ENCODE measurements at regions not wholly inside any gene's neighbourhood (a gene's known extent, or its start where the extent isn't known, plus 50 kb on each side); places are given as distances from the start of the nearest gene placed in this dataset.

DNA sequence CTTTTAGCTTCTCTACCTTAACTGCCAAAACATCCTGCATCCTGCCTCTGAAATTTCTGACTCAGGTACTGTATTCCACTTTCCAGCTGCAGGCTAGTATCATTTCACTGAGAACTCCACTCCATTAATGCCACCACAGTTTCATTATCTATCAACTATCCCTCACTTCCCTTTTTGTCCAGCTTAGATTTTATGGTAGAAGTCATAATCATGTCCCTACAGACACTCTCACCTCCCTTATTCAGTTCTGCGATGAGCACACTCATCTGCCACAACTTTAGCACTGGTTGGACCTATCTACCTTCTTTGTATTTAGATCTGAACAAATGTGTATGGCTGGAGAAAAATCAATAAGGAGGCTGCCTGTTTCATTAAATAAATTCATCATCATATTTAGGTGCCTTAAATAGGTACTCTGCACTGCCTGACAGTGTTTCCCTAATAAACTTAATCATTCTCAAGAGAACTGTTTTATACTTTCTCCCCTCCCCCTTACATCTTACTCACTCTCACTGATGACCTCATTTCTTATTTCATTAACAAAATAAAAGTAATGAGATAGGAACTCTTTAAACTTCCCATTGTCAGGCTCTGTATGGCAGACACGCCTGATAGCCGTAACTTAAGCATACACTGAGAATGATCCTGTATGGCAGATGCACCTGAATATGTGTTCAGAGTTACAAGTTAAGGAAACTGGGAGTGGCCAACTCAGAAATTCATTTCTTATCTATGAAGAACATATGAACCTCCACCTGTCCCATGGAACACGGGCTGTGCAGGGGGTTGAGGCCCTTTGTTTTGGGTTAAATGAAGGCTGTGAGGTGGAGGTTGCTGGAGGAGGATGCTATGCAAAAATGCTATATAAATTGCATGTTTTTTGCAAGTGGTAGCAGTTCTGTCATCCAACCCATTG lies 95.3 kb upstream of the MAN1A1 start:
- Histone ChIP-seq H3K4me3 (no peak overlapping the region), H3K36me3 (ENCODE audit: low read depth) (no peaks in the 10 kb centered on the region), H3K9me3 (no peaks in the 10 kb centered on the region), H3K4me1 (ENCODE audit: low read depth) (no peaks in the 10 kb centered on the region)
- ATAC-seq (no peak), DNase-seq (no peak)
- intact Hi-C loops (cut with DNase I, micrococcal nuclease), result no loop called here
- TF ChIP-seq, protein P1, sequence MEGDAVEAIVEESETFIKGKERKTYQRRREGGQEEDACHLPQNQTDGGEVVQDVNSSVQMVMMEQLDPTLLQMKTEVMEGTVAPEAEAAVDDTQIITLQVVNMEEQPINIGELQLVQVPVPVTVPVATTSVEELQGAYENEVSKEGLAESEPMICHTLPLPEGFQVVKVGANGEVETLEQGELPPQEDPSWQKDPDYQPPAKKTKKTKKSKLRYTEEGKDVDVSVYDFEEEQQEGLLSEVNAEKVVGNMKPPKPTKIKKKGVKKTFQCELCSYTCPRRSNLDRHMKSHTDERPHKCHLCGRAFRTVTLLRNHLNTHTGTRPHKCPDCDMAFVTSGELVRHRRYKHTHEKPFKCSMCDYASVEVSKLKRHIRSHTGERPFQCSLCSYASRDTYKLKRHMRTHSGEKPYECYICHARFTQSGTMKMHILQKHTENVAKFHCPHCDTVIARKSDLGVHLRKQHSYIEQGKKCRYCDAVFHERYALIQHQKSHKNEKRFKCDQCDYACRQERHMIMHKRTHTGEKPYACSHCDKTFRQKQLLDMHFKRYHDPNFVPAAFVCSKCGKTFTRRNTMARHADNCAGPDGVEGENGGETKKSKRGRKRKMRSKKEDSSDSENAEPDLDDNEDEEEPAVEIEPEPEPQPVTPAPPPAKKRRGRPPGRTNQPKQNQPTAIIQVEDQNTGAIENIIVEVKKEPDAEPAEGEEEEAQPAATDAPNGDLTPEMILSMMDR (IDR thresholded peaks at IDR 0.05), result no peak

DNA sequence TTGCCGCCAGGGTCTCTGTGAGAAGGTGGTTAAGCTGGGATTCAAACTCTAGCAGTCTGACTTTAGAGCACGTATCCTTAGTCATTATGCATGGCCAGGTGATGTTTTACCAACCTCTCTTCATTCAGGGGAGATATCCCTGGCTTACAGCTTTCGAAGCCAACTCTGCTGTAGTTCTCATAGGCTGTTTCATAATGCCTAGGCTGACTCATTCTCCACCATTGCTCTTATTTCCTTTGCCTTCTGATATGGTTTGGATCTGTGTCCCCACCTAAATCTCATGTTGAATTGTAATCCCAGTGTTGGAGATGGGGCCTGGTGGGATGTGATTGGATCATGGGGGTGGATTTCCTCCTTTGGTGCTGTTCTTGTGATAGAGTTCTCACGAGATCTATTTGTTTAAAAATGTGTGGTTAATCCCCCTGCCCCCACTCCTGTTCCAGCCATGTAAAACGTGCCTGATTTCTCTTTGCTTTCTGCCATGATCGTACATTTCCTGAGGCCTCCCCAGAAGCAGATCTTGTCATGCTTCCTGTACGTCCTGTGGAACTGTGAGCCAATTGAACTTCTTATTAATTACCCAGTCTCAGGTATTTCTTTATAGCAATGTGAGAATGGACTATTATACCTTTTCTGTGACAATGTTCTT lies 94.6 kb upstream of the MAN1A1 start:
- TF ChIP-seq, protein P1 (IDR thresholded peaks at IDR 0.05), result no peak
- Histone ChIP-seq H3K36me3 (ENCODE audit: low read depth) (no peaks in the 10 kb centered on the region), H3K9me3 (no peaks in the 10 kb centered on the region), H3K4me3 (no peak overlapping the region), H3K4me1 (ENCODE audit: low read depth) (no peaks in the 10 kb centered on the region)
- ATAC-seq (no peak), DNase-seq (no peak)
- intact Hi-C loops (cut with DNase I, micrococcal nuclease), result no loop called here

DNA sequence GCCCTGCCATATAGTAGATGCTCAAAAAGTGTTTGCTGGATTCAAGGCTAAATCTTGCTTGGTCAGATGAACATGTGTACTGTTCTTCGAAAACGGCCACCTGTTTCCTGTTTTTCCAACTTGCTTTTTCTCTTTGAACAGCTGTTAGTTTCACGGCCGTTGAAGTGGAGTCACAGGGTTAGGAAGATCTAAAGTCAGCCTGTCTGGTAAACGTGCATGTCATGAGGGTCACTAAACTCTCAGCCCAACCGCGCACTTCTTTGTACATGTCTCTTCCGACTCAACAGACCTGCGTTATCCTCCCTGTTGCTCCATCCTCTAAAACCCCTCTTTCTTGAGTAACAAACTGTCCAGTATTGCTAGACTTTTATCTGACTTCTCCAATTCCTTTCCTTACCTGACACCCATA lies 93.2 kb upstream of the MAN1A1 start:
- intact Hi-C loops (cut with DNase I, micrococcal nuclease), result no loop called here
- Histone ChIP-seq H3K36me3 (ENCODE audit: low read depth) (no peaks in the 10 kb centered on the region), H3K4me3 (no peak overlapping the region), H3K9me3 (no peaks in the 10 kb centered on the region), H3K4me1 (ENCODE audit: low read depth) (no peaks in the 10 kb centered on the region)
- TF ChIP-seq, protein P1 (IDR thresholded peaks at IDR 0.05), result no peak
- peak in 1 of 3 donors; percentile 40 for DNase-seq
- ATAC-seq, result peak; percentile 51

DNA sequence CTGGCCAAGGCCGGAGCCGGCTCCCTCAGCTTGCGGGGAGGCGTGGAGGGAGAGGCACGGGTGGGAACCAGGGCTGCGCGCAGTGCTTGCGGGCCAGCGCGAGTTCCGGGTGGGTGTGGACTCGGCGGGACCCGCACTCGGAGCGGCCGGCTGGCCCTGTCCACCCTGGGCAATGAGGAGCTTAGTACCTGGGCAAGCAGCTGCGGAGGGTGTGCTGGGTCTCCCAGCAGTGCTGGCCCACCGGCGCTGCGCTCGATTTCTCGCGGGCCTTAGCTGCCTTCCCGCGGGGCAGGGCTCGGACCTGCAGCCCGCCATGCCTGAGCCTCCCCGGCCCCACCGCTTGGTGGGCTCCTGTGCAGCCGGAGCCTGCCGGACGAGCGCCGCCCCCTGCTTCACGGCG lies 91.4 kb upstream of the MAN1A1 start:
- no peak overlapping the region for H3K4me3 ChIP-seq
- intact Hi-C loops (cut with DNase I, micrococcal nuclease), result no loop called here
- ATAC-seq, result no peak
- DNase-seq, result peak in 1 of 3 donors; percentile 44
- TF ChIP-seq, protein P1 (IDR thresholded peaks at IDR 0.05), result no peak
- no peaks in the 10 kb centered on the region for H3K4me1 ChIP-seq (ENCODE audit: low read depth)
- H3K9me3 ChIP-seq, result no peaks in the 10 kb centered on the region
- no peaks in the 10 kb centered on the region for H3K36me3 ChIP-seq (ENCODE audit: low read depth)

DNA sequence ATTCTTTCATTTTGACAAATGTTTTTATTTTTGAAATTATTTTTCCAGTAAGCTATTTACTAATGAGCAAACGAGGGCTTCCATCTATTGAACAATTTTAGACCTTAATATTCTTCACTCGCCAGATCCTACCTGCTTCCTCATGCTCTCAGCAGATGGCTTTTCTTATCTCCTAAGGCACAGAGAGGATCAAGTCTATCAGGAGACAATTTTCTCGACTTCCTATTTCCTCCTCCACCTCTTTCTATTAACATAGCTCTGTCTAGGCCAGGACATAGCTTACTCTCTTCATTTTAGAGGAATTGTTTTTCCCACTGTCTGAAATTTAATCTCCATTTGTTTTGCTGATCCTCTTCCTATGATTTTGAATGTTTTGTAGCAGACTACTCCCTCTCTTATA lies 87.0 kb upstream of the MAN1A1 start:
- intact Hi-C loops (cut with DNase I, micrococcal nuclease), result no loop called here
- TF ChIP-seq, protein P1 (IDR thresholded peaks at IDR 0.05), result no peak
- Histone ChIP-seq H3K36me3 (ENCODE audit: low read depth) (no peaks in the 10 kb centered on the region), H3K4me3 (no peak overlapping the region), H3K9me3 (no peaks in the 10 kb centered on the region), H3K4me1 (ENCODE audit: low read depth) (no peaks in the 10 kb centered on the region)
- DNase-seq (no peak), ATAC-seq (peak; percentile 74)
